Chondrocyte (in vitro differentiated cells): ENCODE measurements at regions not wholly inside any gene's neighbourhood (a gene's known extent, or its start where the extent isn't known, plus 50 kb on each side); places are given as distances from the start of the nearest gene placed in this dataset.

Experiments used
- DNase-seq: peaks from one replicate; pipeline ENCODE4 v3.0.0; 2021; ENCODE audit warnings: mixed read lengths, low spot score
- H3K27ac Mint-ChIP-seq: one replicate; pipeline ENCODE4 v1.8.0; 2021; ENCODE audit warnings: mild to moderate bottlenecking, moderate library complexity, mixed read lengths; ENCODE audit not compliant: unreplicated experiment
- H3K27me3 Mint-ChIP-seq: 2 replicates; pipeline ENCODE4 v1.8.0; 2021; ENCODE audit warnings: low read depth, mixed read lengths
- H3K36me3 Mint-ChIP-seq: 2 replicates; pipeline ENCODE4 v1.8.0; 2021; ENCODE audit warnings: low read depth, mixed read lengths
- H3K4me1 Mint-ChIP-seq: 2 replicates; pipeline ENCODE4 v1.8.0; 2021; ENCODE audit warnings: low read depth, mild to moderate bottlenecking, mixed read lengths
- H3K4me3 Mint-ChIP-seq: one replicate; pipeline ENCODE4 v1.8.0; 2021; ENCODE audit warnings: mild to moderate bottlenecking, moderate library complexity, mixed read lengths; ENCODE audit not compliant: unreplicated experiment
- H3K9me3 Mint-ChIP-seq: 2 replicates; pipeline ENCODE4 v1.8.0; 2021; ENCODE audit warnings: low read depth, mixed read lengths
- TF ChIP-seq, protein P1 (sequence below): fragments of 200-600 bp; sonication (generic); IDR thresholded peaks from 2 replicates; pipeline ENCODE4 v1.5.0; 2021; ENCODE audit warnings: antibody characterized with exemption, mild to moderate bottlenecking, moderate library complexity

- no peaks in the 10 kb centered on the region for H3K4me1 Mint-ChIP-seq
- H3K9me3 Mint-ChIP-seq, result no peaks in the 10 kb centered on the region
Measured at GRCh38 chr12:60529261-60529660, 933.4 kb downstream of the SLC16A7 start.

DNA sequence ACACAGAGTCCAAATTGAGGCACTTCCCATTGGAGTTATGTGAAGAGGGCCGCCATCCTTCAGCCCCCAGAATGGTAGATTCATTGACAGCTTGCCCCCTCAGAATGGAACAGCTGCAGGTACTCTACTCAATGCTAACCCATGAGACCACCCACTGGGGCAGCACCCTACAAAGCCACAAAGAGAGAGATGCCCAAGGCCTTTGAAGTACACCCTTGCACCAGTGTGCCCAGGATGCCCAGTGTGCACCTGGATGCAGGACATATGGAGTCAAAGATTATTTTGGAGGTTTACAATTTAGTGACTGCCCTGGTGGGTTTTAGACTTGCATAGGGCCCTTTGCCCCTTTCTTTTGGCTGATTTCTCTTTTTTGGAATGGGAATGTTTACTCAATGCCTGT is 933.9 kb downstream of the SLC16A7 start:
- no peaks in the 10 kb centered on the region for H3K9me3 Mint-ChIP-seq
- no peaks in the 10 kb centered on the region for H3K36me3 Mint-ChIP-seq
- DNase-seq, result no peak
- TF ChIP-seq, protein P1, sequence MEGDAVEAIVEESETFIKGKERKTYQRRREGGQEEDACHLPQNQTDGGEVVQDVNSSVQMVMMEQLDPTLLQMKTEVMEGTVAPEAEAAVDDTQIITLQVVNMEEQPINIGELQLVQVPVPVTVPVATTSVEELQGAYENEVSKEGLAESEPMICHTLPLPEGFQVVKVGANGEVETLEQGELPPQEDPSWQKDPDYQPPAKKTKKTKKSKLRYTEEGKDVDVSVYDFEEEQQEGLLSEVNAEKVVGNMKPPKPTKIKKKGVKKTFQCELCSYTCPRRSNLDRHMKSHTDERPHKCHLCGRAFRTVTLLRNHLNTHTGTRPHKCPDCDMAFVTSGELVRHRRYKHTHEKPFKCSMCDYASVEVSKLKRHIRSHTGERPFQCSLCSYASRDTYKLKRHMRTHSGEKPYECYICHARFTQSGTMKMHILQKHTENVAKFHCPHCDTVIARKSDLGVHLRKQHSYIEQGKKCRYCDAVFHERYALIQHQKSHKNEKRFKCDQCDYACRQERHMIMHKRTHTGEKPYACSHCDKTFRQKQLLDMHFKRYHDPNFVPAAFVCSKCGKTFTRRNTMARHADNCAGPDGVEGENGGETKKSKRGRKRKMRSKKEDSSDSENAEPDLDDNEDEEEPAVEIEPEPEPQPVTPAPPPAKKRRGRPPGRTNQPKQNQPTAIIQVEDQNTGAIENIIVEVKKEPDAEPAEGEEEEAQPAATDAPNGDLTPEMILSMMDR, result no peak
- peaks cover 3% of the 10 kb centered on the region for H3K27me3 Mint-ChIP-seq
- no peak overlapping the region for H3K27ac Mint-ChIP-seq
- H3K4me1 Mint-ChIP-seq, result no peaks in the 10 kb centered on the region
- H3K4me3 Mint-ChIP-seq, result no peak overlapping the region

More at GRCh38 chr12:60529261-60529660, 933.4 kb downstream of the SLC16A7 start:
- Mint-ChIP-seq H3K27me3 (peaks cover 3% of the 10 kb centered on the region), H3K36me3 (no peaks in the 10 kb centered on the region), H3K4me3 (no peak overlapping the region), H3K27ac (no peak overlapping the region)
- TF ChIP-seq, protein P1, result no peak
- no peak for DNase-seq

DNA sequence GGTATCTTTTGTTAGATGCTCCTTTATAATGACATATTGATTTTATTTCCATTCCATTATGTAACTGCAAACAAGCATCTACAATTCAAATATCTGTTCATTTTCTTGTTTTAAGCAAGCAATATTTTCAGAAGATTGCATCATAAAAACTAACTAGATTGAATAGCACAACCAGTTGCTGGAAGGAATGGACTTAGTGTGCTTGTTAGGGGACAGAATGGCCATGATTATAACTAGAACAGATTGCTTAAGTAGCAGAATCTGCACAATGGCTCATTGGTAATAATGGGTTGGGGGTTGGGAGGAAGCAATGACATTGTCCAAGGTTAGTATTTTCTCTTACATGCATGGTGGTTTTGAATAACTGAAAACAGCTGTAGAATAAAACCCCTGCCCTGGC is 939.5 kb downstream of the SLC16A7 start:
- H3K9me3 Mint-ChIP-seq, result no peaks in the 10 kb centered on the region
- H3K36me3 Mint-ChIP-seq, result no peaks in the 10 kb centered on the region
- H3K4me1 Mint-ChIP-seq, result peaks cover 7% of the 10 kb centered on the region
- no peak overlapping the region for H3K4me3 Mint-ChIP-seq
- H3K27me3 Mint-ChIP-seq, result peaks cover 3% of the 10 kb centered on the region
- H3K27ac Mint-ChIP-seq, result no peak overlapping the region
- TF ChIP-seq, protein P1, result no peak
- no peak for DNase-seq

DNA sequence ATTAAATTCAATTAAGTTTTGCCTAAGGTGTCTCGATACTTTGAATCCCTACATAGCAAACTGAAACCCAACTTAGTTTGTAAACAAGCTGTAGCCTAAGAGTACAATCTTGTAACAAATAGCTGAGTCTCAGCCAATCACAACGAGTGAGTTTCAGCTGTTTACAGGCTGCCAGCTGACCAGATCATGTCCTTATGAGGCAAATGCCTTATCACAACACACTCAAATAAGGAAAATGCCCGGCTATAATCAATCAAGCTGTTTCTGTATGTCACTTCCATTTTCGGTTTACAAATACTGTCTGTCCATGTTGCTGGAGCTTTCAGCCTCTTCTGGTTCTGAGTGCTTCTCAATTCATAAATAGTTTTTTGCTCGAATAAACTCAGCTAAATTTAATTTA is 943.8 kb downstream of the SLC16A7 start:
- Mint-ChIP-seq H3K9me3 (no peaks in the 10 kb centered on the region), H3K4me3 (no peak overlapping the region), H3K36me3 (no peaks in the 10 kb centered on the region), H3K4me1 (peaks cover 7% of the 10 kb centered on the region), H3K27ac (no peak overlapping the region), H3K27me3 (peaks cover 5% of the 10 kb centered on the region)
- TF ChIP-seq, protein P1, result no peak
- no peak for DNase-seq

- H3K9me3 Mint-ChIP-seq, result no peaks in the 10 kb centered on the region
- DNase-seq, result no peak
- H3K4me1 Mint-ChIP-seq, result no peaks in the 10 kb centered on the region
- H3K27ac Mint-ChIP-seq, result no peak overlapping the region
- no peaks in the 10 kb centered on the region for H3K36me3 Mint-ChIP-seq
- H3K4me3 Mint-ChIP-seq, result no peak overlapping the region
- H3K27me3 Mint-ChIP-seq, result no peaks in the 10 kb centered on the region
- TF ChIP-seq, protein P1, result no peak
Measured at GRCh38 chr12:60568914-60569313, 973.1 kb downstream of the SLC16A7 start.
